SK-N-SH (cell line): ENCODE measurements at regions not wholly inside any gene's neighbourhood (a gene's known extent, or its start where the extent isn't known, plus 50 kb on each side); places are given as distances from the start of the nearest gene placed in this dataset.

Source experiments
- CTCF ChIP-seq: fragments of 200-600 bp; sonication (generic); IDR thresholded peaks from 2 replicates; pipeline ENCODE4 v1.6.1; 2017; ENCODE audit warnings: antibody characterized with exemption, mild to moderate bottlenecking, moderate library complexity
- ELF1 ChIP-seq: IDR thresholded peaks from 2 replicates; pipeline ENCODE4 v1.4.0; 2012
- EP300 ChIP-seq, 2 experiments: IDR thresholded peaks; 2 replicates each; pipeline versions ENCODE4 v1.4.0 to v1.6.1; 2012; ENCODE audit warnings: borderline replicate concordance in 1 of 2, low read depth in 1 of 2, low read length in 1 of 2
- GABPA ChIP-seq: IDR thresholded peaks from 2 replicates; pipeline ENCODE4 v1.4.0; 2012; ENCODE audit warnings: low read depth, mild to moderate bottlenecking
- MAX ChIP-seq: IDR thresholded peaks from 2 replicates; pipeline ENCODE4 v1.4.0; 2012; ENCODE audit warnings: low read depth
- MEF2A ChIP-seq: IDR thresholded peaks from 2 replicates; pipeline ENCODE4 v1.4.0; 2012; ENCODE audit warnings: low read depth, borderline replicate concordance
- POLR2AphosphoS5 ChIP-seq: IDR thresholded peaks from 2 replicates; pipeline ENCODE4 v1.6.1; 2012; ENCODE audit warnings: low read depth, low read length
- RFX5 ChIP-seq: IDR thresholded peaks from 2 replicates; pipeline ENCODE4 v1.6.1; 2012; ENCODE audit warnings: mild to moderate bottlenecking, improper control_type of control experiment, low read length
- TEAD4 ChIP-seq: IDR thresholded peaks from 2 replicates; pipeline ENCODE4 v1.4.0; 2012; ENCODE audit warnings: mild to moderate bottlenecking, borderline replicate concordance; ENCODE audit not compliant: insufficient read depth
- ZBTB33 ChIP-seq: IDR thresholded peaks from 2 replicates; pipeline ENCODE4 v1.4.0; 2012; ENCODE audit warnings: low read depth, borderline replicate concordance

GRCh38 chr15:62509395-62509958, 344.4 kb upstream of the C2CD4B start:
- no peak for TF ChIP-seq POLR2AphosphoS5
- TF ChIP-seq ZBTB33: no peak
- no peak for TF ChIP-seq MAX
- no peak for TF ChIP-seq CTCF
- TF ChIP-seq EP300 (IDR thresholded peaks at IDR 0.05; ENCODE audit: borderline replicate concordance in 1 of 2, low read depth in 1 of 2, low read length in 1 of 2): no peak
- TF ChIP-seq GABPA: no peak
- no peak for TF ChIP-seq MEF2A
- no peak for TF ChIP-seq ELF1
- TF ChIP-seq TEAD4: no peak
- no peak for TF ChIP-seq RFX5
